Mucosa of gallbladder (tissue), 1 donor: ENCODE measurements at regions not wholly inside any gene's neighbourhood (a gene's known extent, or its start where the extent isn't known, plus 50 kb on each side); places are given as distances from the start of the nearest gene placed in this dataset.
A peak's percentile ranks its signal among the peaks of the same experiment; 100 is the strongest.

ENCODE experiments used
- DNase-seq: peaks from one replicate; pipeline ENCODE4 v3.0.0-alpha.2; 2020; ENCODE audit warnings: low spot score
- donor health status: DM: no; HTN: no; CAD: no.

DNA sequence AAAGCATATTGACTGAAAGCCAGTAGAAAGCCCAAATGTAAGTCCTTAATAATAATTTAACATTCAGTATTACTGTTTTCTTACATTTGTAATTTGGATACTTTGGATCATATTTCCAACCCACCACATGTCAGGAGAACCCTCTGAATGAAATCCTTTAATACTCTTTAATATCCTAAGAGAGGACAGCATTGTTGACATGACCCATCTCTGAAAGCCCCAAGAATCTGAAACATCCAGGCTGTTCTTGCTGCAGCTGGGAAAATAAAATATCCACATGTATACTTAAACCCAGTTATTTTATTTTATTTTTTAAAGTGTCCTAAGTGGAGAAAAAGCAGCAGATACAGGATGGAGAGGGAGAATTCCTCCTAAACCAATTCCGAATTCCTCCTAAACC is 130.8 kb upstream of the RIPOR2 start:
- no peak for DNase-seq

DNA sequence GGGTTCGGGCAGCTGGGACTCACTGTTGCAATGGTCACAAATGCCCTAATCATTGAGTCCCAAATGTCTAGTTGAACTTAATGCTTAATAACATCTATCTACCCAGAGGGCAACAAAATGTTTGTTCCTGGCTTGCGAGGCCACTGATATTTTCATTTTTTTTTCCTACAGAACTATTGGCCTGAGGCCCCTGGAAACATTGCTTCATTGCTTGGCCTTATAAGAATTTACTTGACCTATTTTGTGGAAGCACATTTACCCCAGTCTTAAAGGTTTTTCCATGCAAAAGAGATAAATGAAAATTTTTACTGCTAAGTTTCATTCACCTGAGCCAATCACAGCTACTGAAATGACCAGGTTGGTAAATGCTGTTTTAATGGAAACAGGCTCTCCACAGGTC is 133.1 kb upstream of the RIPOR2 start:
- no peak for DNase-seq

DNA sequence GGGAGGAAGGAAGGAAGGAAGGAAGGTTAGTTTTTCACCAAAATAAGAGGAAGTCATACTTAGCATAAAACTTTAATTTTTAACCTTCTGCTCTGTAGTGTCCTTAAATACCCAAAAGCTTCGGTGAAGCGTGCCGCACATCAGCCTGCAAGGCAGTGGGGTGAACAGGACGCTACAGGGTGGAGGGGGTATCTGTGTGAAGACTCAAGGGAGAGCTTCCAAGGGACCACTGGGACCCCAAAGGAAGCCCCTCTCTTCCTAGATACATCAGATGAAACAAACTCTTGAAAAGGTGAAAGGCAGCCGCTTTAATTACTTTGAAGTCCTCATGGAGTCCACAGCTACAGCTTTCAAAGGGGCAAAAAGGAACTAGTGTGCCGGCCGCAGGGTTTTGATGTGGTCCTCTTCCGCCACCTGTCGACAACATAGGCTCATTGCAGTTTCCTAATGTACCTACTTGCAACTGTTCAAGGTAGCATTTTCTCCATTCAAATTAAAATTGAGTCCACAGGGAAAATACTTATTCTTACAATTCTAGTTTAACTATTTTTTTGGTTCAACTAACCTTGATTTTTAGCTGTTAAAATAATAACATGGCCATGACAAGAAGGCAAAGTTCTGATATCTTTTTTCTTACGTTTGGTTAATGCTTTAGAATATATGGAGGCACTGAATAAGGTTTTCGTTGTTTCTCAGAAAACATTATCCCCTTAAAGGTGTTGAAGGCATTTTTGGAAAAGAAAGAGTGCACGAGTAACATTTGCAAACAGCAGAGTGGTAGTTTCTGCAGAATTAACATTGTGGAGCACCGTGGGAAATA is 135.0 kb upstream of the RIPOR2 start:
- DNase-seq: peak; percentile 83

DNA sequence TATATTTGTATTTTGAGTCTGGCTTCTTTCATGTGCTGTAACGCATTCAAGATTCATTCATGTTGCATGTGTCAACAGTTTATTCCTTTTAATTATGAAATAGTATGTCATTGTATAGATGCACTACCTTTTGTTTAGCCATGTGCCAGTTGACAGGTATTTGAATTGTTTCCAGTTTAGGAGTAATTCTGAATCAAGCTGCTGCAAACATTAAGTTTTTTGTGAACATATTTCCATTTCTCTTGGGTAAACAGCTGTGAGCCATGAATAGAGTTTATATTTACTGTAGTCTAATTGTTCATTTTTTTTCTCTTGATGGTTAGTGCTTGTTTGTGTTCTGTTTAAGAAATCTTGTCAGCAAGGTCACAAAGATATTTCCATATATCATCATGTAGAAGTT is 142.4 kb upstream of the RIPOR2 start:
- no peak for DNase-seq

DNA sequence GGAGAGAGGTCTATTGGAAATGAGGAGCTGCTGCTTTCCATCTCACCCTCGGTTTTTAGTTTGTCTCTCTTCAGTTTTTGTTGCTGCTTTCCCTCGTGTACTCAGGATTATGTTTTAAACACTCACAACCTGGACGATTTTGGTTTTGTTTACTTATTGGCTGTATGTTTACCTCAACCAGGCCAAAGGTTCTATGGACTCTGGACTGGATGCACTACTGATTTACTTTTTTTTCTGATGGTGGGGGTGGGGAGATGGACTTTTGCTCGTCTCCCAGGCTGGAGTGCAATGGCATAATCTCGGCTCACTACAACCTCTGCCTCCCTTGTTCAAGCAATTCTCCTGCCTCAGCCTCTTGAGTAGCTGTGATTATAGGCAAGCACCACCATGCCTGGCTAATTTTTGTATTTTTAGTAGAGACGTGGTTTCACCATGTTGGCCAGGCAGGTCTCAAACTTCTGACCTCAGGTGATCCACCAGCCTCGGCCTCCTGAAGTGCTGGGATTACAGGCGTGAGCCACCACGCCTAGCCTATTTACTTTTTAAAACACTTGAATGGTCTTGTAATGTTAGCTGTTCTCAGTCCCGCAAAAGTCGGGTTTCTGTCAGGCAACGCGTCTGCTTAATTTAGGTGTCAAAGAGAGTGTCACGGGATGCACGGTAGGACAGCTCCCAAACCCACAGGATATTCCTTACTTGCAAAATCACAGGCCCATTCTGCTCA is 148.2 kb upstream of the RIPOR2 start:
- DNase-seq: peak; percentile 41

DNA sequence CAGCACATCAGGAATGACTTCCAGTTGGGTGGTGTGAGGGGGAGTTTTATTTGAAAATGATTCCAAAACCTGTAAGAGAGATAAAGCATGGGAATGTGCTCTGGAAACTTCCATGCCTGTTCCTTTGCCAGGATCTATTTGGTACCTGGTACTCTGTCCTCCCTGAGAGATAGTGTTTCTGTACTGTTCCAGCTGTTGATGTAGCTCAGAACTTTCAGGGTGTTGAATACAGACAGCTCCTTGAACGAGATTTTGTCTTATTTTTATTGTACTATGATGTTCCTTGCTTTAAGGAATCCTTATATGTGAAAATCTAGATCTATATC is 148.7 kb upstream of the RIPOR2 start:
- no peak for DNase-seq

DNA sequence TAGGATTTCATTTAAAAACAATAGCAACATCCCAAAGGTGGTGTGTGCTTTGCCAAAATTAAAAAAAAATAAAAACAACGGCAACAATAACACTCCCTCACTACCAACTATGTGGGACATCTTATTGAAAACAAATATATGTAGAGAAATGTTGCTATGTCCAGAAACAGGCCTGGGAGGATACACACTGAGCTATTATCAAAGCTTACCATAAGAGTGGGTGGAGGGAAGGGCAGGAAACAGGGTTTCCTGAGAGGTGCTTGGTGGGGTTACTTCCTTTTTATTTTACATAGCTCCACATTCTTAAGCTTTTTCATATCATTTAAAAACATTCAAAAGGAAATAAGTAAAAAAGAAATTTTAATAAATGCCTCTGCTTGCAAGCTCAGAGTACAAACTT is 150.0 kb upstream of the RIPOR2 start:
- no peak for DNase-seq

DNA sequence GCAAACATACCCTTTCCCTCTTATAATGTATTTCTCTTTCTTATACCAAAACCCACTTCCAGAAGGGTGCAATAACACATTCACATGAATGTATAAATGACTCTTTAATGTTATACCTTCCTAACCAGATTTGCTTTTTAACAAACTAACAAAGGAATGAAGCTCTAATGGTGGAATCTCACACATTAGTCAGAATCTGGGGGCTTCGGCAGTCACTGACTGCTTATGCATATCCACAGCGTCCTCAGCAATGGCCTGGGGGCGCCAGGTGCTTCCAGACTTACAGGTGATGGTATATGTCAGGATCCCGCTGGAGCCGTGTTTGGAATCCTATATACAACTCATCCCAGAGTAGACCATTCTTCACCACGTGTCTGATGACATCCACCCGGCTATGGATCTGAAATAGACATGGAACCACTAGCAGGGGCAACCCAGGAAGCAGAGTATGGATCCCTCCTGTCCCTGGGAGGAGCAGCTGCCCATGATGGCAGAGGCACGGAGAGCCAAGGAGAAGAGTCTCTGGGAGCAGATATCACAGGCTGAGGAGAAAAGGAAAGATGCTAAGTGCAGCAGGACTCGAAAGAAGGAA is 150.8 kb upstream of the RIPOR2 start:
- DNase-seq: no peak

DNA sequence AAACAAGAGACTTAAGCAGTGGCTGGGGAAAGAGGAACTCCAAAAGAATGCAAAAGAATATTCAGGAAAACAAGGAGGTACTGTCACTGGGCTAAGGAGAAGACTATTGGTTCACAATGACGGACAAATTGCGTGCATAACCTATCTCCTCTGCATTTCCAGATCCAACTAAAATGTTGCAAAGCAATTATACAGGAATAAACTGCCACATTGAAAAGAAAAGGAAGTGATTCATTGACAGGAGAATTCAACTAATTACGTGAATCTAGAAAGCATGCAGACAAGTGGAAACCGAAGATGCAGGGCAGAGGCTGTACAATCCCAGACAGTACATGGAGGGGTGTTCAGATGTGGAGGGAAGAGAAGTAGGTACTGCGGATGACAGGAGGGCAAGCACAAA is 152.8 kb upstream of the RIPOR2 start:
- no peak for DNase-seq

DNA sequence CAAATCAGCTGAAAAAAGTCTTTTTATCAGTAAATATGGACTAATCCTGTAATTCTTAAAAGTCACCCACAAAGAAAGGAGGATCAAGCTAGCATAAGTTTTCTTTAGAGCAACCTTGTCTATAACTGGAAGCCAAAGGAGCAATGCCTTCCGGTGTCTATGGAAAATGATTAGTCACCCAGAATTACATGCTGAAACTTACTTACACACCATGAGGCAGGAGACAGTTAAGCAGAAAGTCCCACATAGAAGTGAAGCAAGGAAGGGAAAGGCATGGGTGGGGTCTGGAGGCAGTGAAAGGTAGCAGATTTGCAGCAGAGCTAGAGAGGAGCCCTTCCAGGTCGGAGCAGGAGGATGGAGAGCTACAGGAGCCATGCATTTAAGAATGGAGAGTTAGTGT is 153.7 kb upstream of the RIPOR2 start:
- no peak for DNase-seq

DNA sequence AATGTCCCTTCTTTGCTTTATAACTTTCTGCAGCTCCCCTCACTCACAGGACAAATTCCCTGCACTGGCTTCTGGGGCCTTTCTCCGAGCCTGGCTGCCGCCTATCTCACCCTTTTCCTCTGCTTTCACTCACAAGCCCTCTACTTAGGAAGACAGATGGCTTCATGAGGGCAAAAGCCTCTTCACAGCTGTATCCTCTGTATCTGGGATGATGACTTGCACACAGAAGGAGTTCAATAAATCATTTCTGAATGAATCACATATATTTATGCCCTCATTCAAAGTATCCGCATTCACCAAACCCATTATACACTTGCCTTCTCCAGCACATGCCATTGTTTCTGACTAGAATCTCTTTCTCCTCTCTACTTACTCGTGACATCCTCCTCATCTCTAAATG is 159.0 kb upstream of the RIPOR2 start:
- no peak for DNase-seq

DNA sequence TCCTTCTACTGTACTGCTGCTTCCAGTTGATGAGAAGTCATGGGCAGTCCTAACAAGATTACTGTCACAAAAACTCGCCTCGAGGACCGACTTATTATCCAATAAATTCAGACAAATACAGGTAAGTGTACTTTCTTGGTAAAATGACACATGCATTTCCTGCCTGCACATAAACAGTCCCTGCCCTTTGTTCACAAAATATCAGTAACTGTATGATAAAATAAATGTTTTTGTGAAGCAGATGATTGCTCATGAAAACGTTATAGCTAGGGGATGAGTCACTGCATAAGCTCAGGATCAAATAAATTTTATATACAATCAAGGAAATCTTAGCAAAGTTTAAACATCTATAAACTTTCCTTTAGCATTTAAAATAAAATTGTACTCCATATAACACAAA is 164.5 kb upstream of the RIPOR2 start:
- DNase-seq: no peak

DNA sequence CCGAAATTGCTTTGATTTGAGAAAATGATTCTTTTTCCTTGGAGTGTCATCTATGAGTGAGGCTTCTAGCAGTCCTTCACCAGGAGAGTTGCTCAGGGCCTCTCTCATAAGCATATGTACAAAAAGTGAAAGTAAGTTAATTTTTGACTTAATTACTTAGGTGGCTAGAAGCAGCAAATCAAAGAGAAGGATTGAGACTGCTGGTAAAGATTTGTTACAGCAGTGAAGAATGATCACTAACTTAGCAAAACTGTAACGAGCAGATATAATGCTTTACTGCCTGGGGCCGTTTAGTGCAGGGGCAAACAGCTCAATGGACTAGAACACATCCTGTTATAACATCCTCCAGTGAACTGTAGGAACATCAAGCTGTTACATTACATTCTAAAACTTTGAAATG is 167.8 kb upstream of the RIPOR2 start:
- no peak for DNase-seq

DNA sequence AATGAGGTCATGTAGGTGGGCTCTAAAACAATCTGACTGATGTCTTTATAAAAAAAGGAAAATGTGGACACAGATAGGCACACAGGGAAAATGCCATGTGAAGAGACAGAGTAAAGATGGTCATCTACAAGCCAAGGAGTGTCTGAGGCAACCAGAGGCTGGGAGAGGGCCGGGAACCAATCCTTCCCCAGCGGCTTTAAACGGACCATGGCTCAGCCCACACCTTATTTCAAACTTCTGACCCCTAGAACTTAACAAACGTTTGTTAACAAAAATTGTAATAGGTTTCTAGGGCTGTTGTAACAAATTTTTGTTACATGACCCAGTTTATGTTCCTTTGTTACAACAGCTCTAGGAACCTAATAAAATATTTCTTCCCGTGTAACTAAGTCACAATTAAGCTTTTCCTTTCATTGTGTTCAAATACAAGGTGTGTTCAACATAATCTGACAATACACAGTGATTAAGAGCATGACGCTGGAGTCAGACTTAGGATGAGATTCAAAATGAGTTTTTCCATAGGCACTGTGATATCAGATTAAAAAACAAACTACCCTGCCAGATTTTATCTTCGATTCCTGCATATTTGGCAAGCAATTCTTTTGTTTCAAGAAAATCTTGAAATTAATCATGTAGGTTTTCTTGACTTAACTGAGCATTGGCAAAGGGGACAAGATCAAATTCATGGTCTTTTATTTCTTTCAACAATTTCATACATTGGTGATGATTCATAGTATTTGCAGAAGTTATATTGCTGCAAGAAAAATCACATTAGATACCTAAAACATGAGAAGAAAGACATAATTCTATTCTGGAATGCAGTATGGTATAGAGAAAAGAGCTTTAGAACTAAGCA is 169.5 kb upstream of the RIPOR2 start:
- DNase-seq: no peak

DNA sequence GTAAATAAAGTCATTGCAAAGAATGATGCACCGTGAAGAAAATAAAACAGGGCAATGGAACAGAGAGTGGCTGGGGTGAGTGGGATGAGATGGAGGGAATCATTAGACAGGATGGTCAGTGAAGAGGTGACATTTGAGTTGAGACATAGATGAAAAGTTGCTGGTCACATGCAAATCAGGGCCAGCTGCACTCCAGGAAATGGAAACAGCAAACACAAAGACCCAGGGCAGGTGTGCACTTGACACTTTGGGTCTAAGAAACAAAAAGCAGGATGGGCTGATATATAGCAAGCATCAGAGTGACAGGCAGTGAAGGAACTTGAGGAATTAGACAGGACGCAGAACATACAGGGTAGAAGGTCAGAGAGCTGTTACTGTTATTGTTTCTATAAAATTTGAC is 171.5 kb upstream of the RIPOR2 start:
- no peak for DNase-seq

DNA sequence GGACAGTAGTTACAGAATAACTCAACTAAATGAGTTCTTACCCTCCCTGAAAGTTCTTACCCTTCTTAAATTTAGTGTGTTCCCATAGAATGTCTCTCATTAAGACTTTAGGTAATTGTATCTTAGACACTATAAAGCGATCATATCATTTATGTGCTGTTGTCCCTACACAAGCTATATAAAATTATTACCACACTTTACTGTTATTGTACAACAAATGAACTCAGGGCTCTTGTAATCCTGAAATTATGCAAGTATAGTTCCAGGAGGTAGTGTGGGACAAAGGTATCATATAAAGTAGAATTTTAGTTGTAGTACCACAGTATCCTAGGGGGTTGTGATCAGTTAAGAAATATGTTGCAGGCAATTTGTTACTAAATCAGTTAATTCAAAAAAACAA is 167.4 kb upstream of the CARMIL1 start:
- no peak for DNase-seq

DNA sequence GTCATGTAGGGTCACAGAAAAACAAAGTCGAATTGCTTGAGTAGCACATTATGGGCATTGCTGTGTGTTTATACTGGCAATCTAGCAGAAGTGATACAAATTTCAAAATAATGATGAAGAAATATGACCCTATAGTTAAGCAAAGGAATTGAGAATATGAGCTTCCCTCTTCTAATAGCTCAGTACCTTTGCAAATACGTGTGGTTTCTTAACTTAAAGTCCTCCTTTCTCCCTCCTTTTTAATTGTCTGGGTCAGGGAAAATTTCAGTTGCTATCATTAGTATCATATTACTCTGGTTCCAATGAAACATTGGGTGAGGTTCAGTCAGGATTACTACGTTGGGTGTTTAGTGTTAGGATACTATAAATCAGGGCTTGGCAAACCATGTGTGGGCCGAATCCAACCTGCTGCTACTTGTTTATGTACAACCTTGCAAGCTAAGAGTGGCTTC is 166.8 kb upstream of the CARMIL1 start:
- no peak for DNase-seq

DNA sequence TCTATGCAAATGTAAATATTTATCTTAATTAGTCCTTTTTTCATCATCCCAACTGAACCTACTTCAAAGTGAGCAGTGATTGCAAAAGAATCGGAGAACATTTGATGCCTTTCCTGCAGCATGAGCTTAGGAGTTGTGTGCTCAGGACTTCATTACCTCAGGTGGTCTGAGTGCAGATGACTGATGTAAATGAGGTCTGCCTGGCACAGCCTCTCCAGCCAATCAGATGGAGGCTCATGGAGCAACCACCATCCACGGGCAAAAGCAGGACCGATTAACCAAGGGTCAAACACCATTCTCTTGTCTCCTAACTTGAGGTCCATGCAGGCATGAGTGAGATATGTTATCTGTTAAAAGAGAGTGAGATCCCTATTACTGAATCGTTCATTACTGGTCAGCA is 165.7 kb upstream of the CARMIL1 start:
- no peak for DNase-seq

DNA sequence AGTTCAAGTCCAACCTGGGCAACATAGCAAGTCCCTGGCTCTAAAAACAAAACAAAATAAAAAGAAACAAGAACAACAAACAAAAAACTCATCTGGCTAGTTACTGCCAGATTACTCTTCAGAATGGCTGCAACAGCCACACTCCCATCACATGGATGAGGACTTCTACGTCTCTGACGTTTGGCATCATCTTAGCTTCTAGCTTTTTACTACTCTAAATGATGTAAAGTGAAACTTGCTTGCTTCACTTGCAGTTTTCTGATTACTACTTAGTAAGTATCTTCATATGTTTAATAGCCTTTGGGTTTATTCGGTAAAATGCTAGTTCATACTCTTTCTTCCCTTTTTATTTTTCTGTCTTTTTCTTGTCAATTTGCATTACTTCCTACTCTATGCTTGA is 161.1 kb upstream of the CARMIL1 start:
- DNase-seq: no peak

DNA sequence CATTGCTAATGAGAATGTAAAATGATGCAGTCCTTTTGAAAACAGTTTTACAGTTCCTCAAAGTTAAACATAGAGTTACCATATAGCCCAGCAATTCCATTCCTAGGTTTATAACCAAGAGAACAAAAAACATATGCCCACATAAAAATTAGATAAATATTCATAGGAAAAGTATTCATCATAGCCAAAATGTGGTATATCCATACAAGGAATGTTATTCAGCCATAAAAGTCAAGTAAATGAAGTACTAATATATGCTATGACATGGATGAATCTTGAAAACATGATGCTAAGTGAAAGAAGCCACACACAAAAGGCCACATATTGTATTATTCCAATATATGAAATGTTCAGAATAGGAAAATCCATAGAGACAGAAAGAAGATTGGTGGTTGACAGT is 158.0 kb upstream of the CARMIL1 start:
- DNase-seq: no peak

DNA sequence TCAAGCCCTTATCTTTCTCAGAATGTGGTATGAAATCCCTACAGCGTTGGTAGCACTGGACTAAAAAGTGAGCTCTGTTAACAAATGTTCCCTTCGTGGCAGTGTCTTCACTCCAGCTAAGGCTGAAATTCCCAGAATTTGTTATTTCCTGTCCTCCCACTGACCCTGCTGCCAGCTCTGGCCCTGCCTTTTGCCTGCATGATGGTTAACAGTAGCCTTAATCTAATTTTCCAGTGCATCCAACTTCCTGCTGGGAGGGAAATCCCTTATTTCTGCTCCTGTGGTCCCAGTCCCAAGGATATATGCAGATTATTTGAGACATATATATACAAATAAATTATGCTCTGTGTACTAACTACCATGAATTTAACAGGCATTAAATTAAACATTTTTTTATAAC is 157.2 kb upstream of the CARMIL1 start:
- no peak for DNase-seq

DNA sequence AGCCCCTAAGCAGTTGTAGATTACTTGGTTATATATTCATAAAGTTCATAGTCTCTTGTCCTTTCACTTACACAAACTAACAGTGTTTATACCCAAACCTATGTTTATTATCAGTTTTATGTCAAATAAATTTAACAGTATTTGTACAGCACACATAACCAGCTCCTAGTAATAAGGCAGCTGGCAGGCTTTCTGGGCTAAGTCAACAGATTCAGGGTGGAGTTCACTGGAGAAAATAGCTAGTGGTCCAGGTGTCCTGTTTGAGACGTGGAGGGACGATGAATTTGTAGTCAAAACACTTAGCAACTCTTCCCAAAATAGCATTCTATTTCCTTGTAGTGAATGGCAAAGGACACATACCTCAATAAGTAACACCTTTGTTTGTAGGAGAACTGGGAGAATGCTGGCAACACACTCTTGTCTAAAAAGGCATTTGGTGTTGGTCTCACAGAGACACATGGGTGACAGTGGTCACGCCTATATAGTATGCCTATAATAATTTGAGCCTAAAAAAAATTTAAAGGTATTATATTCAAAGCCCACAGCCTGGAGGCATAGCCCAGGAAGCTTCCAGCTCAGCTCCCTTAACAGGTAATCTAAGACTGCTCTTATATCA is 156.4 kb upstream of the CARMIL1 start:
- DNase-seq: no peak
